CMK (cell line): ENCODE measurements at regions not wholly inside any gene's neighbourhood (a gene's known extent, or its start where the extent isn't known, plus 50 kb on each side); places are given as distances from the start of the nearest gene placed in this dataset.
"Not testable (repeated sequence)": the region's sequence is repeated elsewhere in the genome, so short reads cannot be mapped to it uniquely, and the experiment has no call there.

Source experiments
- DNase-seq: peaks from one replicate; pipeline ENCODE4 v3.0.0-alpha.2; 2010; ENCODE audit warnings: low read depth

DNA sequence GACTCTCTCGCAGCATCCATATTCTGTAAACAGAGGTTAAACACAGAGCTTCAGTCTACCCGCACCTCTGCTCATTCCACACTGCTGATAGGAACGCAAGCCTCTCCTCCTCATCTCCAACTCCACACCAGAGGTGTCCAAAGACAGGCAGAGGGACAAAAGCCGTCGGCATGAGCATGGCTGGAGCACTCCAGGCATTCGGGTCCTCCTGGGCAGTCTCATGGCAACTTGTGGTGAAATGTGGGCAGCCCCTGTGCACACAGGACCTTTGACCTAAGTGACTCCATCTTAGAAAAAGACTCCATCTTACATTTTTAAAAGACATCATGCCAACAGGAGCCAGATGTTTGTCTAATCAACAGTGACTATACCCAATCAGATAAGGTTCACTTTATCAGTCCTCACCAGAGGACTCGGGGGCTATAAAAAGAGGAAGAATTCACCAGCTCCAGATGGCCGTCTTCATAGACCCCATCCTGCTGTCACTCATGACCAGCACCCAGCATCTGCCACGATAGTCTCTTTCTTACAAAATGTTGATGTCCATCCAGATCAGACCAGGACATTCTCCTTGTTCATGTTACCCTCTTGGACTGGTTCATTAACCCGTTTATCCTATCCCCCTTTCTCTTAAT, 304.4 kb downstream of the ANAPC1 start:
- DNase-seq, result not testable (repeated sequence)

DNA sequence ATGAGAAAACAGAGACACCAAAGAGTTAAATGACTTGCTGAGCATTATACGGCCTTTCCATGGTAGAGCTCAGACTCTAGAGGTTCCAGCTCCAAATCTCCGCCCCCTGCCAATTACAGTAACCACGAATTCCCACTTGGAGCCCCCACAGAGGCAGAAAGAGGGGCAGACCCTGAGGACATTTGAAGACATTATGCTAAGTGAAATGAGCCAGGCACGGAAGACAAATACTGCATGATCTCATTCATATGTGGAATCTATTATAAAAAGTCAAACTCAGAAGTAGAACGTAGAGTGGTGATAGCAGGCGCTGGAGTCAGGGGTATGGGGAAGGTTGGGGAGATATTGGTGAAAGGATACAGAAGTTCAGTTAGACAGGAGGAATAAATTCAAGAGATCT, 303.4 kb downstream of the ANAPC1 start:
- not testable (repeated sequence) for DNase-seq

DNA sequence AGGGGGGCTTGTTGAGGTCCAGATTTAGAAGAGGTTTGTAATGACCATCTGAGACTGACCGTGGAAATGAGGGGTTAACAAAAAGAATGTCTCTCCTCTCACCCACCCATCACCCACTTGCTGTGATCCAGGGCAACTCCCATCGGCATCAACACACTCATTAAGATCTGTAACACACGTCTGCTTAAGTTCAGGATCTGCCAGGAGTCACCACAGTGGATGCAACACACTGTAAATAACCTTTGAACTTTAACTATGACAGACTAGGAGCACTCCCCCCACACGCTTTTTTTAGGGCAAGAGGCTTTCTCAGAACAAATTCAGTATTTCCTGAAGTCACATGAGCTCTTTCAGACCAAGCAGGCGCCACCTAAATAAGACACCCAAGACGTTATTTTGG, 301.9 kb downstream of the ANAPC1 start:
- DNase-seq, result not testable (repeated sequence)

DNA sequence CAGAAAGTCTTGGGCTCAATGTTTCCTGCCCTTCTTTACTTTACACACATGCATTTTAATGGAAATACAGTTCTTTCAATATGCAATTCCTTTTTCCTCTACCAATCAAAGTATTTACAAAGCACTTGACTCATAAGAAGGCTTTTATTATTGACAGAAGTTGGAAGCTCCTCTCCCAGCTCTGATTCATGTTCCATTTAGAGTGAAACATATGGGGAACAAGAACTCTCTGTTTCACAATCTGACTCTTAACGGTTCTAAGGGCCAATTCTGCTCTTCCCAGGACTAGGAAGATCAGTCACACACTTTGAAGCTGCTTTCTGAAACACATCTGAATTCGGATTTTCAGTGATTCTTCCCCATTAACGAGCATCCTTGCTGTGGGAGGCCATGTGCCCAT, 300.5 kb downstream of the ANAPC1 start:
- DNase-seq, result not testable (repeated sequence)

- not testable (repeated sequence) for DNase-seq
These were observed 299.5 kb downstream of the ANAPC1 start for GRCh38 chr2:111584540-111584939.

- DNase-seq, result not testable (repeated sequence)
These were observed 299.0 kb downstream of the ANAPC1 start for GRCh38 chr2:111584950-111585349.

GRCh38 chr2:111586014-111586413, 298.0 kb downstream of the ANAPC1 start:
- not testable (repeated sequence) for DNase-seq

- not testable (repeated sequence) for DNase-seq
These were observed 288.9 kb downstream of the ANAPC1 start for GRCh38 chr2:111595072-111595471.

DNA sequence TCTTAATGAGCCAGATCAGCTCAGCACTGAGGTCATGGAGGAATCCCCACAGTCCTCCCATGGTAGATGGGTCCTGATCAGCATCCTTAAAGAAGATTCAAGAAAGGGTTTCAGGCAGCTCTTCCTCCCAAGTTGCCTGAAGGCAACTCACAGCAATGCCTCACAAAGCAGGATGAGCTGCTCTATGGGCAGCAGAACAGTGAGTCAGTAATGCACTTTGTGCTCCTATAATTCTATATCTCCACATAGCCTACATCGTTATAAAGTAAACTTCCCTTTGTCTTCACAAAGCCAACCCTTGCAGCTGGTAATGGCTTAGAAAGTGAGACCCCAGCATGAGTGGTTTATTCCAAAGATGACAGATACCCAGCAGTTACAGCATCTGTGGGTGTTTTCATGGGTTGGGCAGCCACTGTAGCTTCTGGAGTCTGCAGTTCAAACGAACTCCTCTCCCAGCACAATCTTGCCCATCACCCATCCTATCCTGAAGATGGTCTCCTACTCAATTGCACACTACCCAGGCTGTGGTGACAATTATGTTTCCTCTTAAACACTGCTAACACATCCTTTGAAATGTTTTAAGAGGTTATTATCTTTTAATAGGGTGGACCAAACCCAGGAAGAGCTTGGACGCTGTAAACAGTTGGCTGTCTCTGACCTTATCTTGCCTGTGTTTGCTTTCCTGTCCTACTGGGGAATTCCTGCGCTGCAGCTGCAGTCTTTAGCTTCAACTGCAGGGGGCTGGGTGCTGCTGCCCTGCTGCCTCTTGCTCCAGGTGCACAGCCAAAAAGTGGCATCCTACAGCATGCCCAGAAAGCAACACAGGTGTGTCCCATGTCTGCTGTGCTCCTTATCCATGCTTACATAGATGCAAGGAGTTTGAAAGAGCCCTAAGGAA, 286.9 kb downstream of the ANAPC1 start:
- not testable (repeated sequence) for DNase-seq

DNA sequence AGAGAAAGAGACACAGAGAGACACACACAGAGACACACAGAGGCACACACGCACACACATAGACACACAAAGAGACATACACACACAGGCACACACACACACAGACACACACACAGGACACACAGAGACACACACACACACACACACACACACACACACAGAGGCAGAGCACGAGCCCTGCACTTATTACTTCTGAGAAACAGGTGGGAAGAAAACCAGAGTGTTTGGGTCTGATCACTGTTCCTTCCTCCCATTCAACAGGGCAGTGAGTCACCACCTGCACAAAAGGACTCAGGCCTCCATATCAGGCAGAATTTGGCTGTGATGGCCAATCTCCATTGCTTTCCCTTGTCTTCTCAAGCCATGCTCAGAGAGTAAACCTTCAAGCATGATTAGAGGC, 285.0 kb downstream of the ANAPC1 start:
- not testable (repeated sequence) for DNase-seq

GRCh38 chr2:111602259-111602658, 281.7 kb downstream of the ANAPC1 start:
- not testable (repeated sequence) for DNase-seq

- not testable (repeated sequence) for DNase-seq
These were observed 278.2 kb downstream of the ANAPC1 start for GRCh38 chr2:111605798-111606197.

- DNase-seq, result not testable (repeated sequence)
These were observed 277.4 kb downstream of the ANAPC1 start for GRCh38 chr2:111606632-111607031.

DNA sequence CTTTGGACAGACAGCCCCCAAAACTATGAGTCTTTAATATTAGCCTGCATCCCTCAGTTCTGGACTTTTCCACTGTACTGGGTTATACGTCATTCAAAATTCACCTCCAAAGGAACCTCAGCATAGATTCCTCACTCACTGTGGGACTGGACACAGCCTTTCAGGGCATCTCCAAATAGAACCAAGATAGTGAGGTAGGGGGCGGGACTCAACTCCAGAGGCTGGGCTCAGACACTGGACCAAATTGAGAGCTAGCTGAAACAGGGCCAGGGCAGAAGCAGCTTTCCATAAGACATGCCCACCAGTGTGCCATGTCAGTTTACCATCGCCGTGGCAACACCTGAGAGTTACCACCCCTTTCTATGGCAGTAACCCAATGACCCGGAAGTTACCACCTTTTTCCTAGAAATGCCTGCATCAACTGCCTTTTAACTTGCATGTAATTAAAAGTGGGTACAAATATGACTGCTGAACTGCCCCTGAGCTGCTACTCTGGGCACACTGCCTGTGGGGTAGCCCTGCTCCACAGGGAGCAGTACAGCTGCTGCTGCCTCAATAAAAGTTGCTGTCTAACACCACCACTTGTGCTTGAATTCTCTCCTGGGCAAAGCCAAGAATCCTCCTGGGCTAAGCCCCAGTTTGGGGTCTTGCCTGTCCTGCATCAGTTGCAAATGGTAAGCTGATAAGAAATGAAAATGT, 274.7 kb downstream of the ANAPC1 start:
- DNase-seq, result not testable (repeated sequence)

DNA sequence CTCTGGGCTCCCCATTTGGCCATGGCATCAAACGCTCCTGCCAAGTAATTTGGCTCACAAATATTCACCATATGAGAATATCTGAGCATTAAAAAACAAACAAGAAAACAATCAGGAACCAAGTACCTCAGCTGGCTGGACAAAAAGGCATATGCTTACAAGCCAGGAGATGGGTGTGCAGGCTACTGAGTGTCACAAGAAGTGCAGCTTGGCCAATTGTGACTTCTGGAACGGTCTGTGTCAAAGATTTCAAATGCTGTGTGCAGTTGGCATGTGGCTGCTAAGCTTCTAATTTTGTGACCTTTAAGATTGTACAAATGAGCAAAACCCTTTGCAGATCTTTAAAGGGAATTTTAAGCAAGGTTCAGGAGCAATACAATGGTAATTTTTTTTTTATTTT, 274.0 kb downstream of the ANAPC1 start:
- not testable (repeated sequence) for DNase-seq

DNA sequence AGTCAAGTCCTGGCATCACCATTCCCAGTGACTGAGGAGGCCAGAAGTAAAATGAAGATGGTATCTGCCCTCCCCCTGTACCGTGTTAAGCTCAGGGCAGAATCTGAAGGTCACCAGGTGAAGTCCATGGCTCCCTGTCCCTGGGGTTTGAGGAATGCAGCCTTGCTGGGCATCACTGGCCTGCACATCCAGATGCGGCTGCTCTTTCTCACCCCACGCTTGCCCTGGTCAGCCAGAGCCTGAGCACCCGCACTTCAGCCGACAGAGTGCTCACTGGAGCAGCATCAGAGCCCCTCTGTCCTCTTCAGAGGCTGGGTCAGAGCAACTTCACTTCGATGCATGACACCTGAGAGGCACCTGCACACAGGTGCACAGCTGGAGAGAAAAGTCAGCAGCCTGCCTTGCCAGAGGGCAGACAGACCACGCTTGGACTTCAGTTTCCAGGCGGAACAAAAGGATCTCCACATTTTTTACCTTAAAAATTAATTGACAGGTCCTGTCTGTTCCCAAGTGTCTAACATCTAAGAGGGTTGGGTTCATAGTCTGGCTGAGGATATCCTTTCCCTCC, 267.3 kb downstream of the ANAPC1 start:
- no peak for DNase-seq

DNA sequence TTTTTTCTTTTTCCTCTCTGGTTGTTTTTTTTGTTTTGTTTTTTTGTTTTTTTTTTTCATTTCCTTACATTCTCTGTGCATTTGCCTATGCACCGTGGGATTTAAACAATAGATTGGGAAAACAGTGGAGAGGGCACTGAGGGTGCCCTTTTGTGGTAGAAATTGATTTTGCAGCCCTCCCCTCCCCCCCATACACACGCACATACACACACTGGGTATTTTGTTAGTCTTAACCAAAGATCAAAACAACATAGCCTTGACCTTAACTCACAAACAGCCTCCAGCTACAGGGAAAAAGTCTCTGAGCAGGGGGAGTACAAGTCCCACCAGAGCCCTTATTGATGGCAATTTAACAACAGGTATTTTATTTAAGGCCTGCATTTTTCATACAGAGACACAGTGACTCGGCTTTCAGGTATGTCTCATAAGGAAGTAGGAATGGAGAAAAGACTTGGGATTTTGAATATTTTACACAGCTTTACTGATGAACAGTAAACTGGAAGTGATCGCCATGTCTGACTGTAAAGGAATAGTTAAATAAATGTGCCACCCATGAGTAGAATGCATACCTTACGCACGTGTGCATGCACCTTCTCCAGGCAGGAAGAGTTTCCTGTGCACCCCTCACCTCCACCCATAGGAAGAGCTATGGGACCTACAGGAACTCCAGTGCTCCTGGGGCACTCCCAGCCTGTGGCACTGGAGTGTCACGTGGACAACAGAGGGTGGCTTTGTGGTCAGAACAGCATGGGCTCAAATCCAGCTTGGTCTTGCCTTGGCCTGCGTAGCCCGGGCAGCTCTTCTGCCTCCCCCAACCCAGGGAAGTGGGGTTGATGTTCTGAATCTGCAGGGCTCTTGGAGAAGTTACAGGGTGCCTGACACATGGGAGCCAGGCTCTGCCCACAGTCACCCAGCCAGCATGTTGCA, 266.4 kb downstream of the ANAPC1 start:
- DNase-seq, result no peak

GRCh38 chr2:111618226-111618977, 265.6 kb downstream of the ANAPC1 start:
- no peak for DNase-seq

GRCh38 chr2:111618978-111619902, 264.8 kb downstream of the ANAPC1 start:
- DNase-seq, result no peak
